Neural crest cell (in vitro differentiated cells): ENCODE measurements at regions not wholly inside any gene's neighbourhood (a gene's known extent, or its start where the extent isn't known, plus 50 kb on each side); places are given as distances from the start of the nearest gene placed in this dataset.
"Not testable (repeated sequence)": the region's sequence is repeated elsewhere in the genome, so short reads cannot be mapped to it uniquely, and the experiment has no call there.

Experiments used
- DNase-seq: peaks from one replicate; pipeline ENCODE4 v3.0.0; 2021; ENCODE audit warnings: low read depth, mixed read lengths, low spot score
- H3K27ac Mint-ChIP-seq: one replicate; pipeline ENCODE4 v1.8.0; 2021; ENCODE audit warnings: mild to moderate bottlenecking, mixed read lengths; ENCODE audit not compliant: unreplicated experiment
- H3K27me3 Mint-ChIP-seq: 2 replicates; pipeline ENCODE4 v1.8.0; 2021; ENCODE audit warnings: low read depth, mild to moderate bottlenecking, mixed read lengths
- H3K36me3 Mint-ChIP-seq: 2 replicates; pipeline ENCODE4 v1.8.0; 2021; ENCODE audit warnings: low read depth, mild to moderate bottlenecking, mixed read lengths
- H3K4me1 Mint-ChIP-seq: 2 replicates; pipeline ENCODE4 v1.8.0; 2021; ENCODE audit warnings: mixed read lengths
- H3K4me3 Mint-ChIP-seq: one replicate; pipeline ENCODE4 v1.8.0; 2021; ENCODE audit warnings: mild to moderate bottlenecking, mixed read lengths
- H3K9me3 Mint-ChIP-seq: 2 replicates; pipeline ENCODE4 v1.8.0; 2021; ENCODE audit warnings: mixed read lengths
- TF ChIP-seq, protein P1 (sequence below): fragments of 200-600 bp; sonication (generic); conservative IDR thresholded peaks from 2 replicates; pipeline ENCODE4 v1.5.0; 2021; ENCODE audit warnings: antibody characterized with exemption, mild to moderate bottlenecking

DNA sequence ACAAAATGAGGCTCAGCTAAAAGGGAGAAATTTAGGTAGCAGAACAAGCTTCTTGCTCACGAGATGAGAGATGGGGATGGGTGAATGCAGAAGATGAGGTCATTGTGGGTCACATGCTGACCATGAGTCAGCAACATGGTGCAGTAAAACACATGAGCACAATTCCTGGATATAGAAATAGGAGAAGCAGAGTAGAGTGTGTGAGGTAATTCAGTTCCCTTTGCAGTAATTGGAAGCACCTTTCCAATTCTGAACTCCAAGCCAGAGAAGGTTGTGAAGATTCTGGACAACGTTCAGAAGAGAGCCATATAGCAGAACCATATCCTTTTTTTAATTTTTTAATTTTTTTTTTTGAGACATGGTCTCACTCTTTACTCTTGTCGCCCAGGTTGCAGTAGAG, 62.0 kb upstream of the LMNTD1 start:
- Mint-ChIP-seq H3K4me1 (no peaks in the 10 kb centered on the region), H3K27me3 (no peaks in the 10 kb centered on the region), H3K9me3 (peaks cover 3% of the 10 kb centered on the region), H3K27ac (no peak overlapping the region), H3K36me3 (no peaks in the 10 kb centered on the region), H3K4me3 (no peak overlapping the region)
- no peak for DNase-seq
- TF ChIP-seq, protein P1, sequence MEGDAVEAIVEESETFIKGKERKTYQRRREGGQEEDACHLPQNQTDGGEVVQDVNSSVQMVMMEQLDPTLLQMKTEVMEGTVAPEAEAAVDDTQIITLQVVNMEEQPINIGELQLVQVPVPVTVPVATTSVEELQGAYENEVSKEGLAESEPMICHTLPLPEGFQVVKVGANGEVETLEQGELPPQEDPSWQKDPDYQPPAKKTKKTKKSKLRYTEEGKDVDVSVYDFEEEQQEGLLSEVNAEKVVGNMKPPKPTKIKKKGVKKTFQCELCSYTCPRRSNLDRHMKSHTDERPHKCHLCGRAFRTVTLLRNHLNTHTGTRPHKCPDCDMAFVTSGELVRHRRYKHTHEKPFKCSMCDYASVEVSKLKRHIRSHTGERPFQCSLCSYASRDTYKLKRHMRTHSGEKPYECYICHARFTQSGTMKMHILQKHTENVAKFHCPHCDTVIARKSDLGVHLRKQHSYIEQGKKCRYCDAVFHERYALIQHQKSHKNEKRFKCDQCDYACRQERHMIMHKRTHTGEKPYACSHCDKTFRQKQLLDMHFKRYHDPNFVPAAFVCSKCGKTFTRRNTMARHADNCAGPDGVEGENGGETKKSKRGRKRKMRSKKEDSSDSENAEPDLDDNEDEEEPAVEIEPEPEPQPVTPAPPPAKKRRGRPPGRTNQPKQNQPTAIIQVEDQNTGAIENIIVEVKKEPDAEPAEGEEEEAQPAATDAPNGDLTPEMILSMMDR: no peak

DNA sequence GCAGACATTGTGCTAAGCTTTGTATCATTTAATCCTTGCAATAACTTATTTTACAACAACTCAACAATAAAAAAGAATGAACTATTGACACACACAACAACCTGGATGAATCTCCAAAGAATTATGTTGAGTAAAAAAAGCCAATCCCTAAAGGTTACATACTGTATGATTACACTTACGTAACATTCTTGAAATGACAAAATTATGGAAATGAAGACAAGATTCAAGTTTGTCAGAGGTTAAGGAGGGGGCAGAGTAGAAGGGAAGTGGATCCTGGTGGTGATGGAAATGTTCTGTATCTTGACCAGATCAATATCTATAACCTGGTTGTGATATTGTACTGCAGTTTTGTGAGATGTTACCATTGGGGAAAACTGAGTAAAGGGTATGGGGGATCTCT, 63.2 kb upstream of the LMNTD1 start:
- TF ChIP-seq, protein P1: no peak
- Mint-ChIP-seq H3K9me3 (no peaks in the 10 kb centered on the region), H3K4me3 (no peak overlapping the region), H3K36me3 (no peaks in the 10 kb centered on the region), H3K4me1 (no peaks in the 10 kb centered on the region), H3K27ac (no peak overlapping the region), H3K27me3 (no peaks in the 10 kb centered on the region)
- no peak for DNase-seq

DNA sequence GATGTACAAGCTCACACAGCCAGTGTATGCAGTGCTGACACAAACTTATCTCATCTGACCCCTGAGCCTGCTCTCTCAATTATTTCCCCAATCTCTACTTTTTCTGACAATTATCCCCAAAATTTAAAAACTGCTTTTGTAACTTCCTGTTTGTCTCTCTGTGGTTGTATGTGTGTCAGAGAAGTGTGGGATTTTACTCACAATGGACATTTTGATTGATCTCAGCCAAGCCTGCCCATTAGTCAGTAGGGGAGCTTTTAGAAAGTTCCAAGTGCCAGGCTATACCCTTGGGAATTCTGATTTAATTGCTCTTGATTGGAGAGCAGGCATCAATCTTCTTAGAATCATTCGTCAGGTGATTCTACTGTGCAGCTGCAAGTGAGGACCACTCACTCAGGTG, 64.9 kb upstream of the LMNTD1 start:
- TF ChIP-seq, protein P1: no peak
- Mint-ChIP-seq H3K27ac (no peak overlapping the region), H3K4me3 (no peak overlapping the region), H3K4me1 (peaks cover 16% of the 10 kb centered on the region), H3K36me3 (no peaks in the 10 kb centered on the region), H3K27me3 (no peaks in the 10 kb centered on the region), H3K9me3 (no peaks in the 10 kb centered on the region)
- no peak for DNase-seq

DNA sequence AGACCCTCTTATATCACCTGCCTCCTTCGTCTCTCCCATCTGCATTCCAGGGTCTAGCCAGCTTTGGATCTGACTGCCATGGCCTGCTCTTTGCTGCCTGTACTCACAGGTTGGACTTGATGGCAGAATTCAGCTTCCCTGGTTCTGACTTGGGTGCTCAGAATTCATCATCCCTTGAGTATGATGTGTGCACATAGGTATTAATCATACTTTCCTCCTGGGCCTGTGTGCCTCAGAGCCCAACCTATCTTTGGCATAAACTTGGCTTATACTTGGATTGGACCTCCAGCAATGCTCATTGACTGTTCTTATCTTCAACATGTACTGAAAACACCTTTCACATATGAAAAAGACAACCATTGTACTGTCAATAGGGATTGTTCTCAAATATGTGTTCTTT, 70.7 kb upstream of the LMNTD1 start:
- peaks cover 24% of the 10 kb centered on the region for H3K4me1 Mint-ChIP-seq
- no peak for DNase-seq
- no peaks in the 10 kb centered on the region for H3K9me3 Mint-ChIP-seq
- H3K4me3 Mint-ChIP-seq: no peak overlapping the region
- no peak overlapping the region for H3K27ac Mint-ChIP-seq
- H3K36me3 Mint-ChIP-seq: no peaks in the 10 kb centered on the region
- no peaks in the 10 kb centered on the region for H3K27me3 Mint-ChIP-seq
- TF ChIP-seq, protein P1: no peak

DNA sequence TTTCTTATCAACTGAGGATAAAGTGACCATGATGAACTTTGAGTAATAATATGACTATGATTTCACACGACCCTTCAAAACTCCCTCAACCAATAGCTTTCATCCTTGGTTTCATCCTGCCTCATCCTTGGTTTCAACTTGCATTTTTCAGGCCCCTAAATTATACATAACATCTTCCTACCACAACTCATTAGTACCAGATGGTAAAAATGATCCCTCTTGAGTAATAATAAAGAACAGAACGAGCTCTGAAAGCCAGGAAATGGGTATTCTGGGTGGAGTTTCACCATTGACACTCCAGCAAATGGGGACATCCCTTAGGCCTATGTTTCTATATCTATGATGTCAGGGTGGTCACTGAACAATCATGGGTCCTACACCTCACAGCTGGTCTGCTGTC, 72.1 kb upstream of the LMNTD1 start:
- no peak for DNase-seq
- H3K27ac Mint-ChIP-seq: no peak overlapping the region
- no peak overlapping the region for H3K4me3 Mint-ChIP-seq
- H3K9me3 Mint-ChIP-seq: no peaks in the 10 kb centered on the region
- peaks cover 2% of the 10 kb centered on the region for H3K36me3 Mint-ChIP-seq
- no peaks in the 10 kb centered on the region for H3K27me3 Mint-ChIP-seq
- TF ChIP-seq, protein P1: no peak
- H3K4me1 Mint-ChIP-seq: peaks cover 37% of the 10 kb centered on the region

DNA sequence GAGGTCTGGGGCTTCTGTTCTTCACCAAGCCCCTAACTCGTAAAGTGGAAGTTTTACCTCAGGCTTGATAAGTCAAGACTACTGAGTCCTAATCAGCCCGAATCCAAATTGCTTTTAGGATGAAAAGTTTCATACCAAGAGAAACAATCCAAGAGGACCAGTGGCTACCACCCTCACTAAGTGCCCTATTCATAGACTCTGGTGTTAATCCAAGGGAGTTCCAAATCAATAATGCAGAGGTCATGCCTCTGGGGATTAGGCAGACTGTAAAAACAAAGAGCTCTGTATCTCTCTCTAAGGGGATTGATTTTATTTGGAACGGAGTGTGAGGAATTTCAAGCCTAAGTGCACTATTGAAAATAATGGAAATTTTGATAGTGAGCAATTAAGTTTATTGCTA, 76.3 kb upstream of the LMNTD1 start:
- no peak overlapping the region for H3K4me3 Mint-ChIP-seq

DNA sequence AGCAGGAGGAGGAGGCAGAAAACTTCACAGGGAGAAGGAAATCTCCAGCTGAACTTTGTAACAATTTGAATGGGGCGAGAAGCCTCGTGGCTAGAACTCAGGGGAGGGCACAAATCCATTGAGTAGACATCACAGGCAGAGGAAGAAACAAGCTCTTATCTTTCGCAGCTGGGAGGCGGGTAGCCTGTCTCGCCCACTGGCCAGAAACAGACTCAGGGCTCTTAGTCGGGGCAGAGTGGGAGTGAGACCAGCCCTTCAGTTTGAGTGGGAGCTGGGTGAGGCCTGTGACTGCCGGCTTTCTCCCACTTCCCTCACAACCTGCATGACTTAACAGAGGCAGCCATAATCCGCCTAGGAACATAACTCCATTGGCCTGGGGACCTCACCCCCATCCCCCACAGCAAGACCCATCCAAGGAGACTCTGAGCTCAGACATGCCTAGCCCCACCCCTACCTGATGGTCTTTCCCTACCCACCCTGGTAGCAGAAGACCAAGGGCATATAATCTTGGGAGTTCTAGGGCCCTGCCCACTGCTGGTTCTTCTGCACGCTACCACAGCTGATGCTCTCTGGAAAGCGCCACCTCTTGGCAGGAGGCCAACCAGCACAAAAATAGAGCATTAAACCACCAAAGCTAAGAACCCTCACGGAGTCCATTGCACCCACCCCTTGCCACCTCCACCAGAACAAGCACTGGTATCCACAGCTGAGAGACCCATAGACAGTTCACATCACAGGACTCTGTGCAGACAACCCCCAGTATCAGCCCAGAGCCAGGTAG, 77.8 kb upstream of the LMNTD1 start:
- not testable (repeated sequence) for H3K4me3 Mint-ChIP-seq, H3K27ac Mint-ChIP-seq, H3K27me3 Mint-ChIP-seq, H3K9me3 Mint-ChIP-seq, H3K36me3 Mint-ChIP-seq, DNase-seq
- H3K4me1 Mint-ChIP-seq: peaks cover 26% of the 10 kb centered on the region

More for the DNA sequence above, 76.3 kb upstream of the LMNTD1 start:
- Mint-ChIP-seq H3K4me1 (peaks cover 26% of the 10 kb centered on the region), H3K36me3 (peaks cover 2% of the 10 kb centered on the region), H3K27me3 (no peaks in the 10 kb centered on the region), H3K27ac (no peak overlapping the region), H3K9me3 (peaks cover 5% of the 10 kb centered on the region)
- TF ChIP-seq, protein P1: no peak
- DNase-seq: no peak

DNA sequence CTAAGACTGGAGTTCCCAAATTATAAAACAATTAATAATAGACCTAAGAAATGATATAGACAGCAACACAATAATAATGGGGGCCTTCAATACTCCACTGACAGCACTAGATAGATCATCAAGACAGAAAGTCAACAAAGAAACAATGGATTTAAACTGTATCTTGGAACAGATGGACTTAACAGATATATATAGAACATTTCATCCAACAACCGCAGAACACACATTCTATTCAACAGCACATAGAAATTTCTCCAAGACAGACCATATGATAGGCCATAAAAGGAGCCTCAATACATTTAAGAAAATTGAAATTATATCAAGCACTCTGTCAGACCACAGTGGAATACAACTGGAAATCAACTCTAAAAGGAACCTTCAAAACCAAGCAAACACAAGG, 80.1 kb upstream of the LMNTD1 start:
- not testable (repeated sequence) for H3K27me3 Mint-ChIP-seq, H3K36me3 Mint-ChIP-seq, H3K4me3 Mint-ChIP-seq, H3K27ac Mint-ChIP-seq, DNase-seq
- H3K4me1 Mint-ChIP-seq: peaks cover 18% of the 10 kb centered on the region
- H3K9me3 Mint-ChIP-seq: peaks cover 15% of the 10 kb centered on the region
